Left cardiac atrium (tissue), 4 donors: ENCODE measurements at regions not wholly inside any gene's neighbourhood (a gene's known extent, or its start where the extent isn't known, plus 50 kb on each side); places are given as distances from the start of the nearest gene placed in this dataset.
"Not testable (repeated sequence)": the region's sequence is repeated elsewhere in the genome, so short reads cannot be mapped to it uniquely, and the experiment has no call there.

Experiments
- ATAC-seq, 2 donors: fragments of 200-7000 bp; cut with Tn5 transposase; one replicate each; pipeline ENCODE4 v1.9.1; 2020; ENCODE audit warnings: mild to moderate bottlenecking in 2 of 2, moderate library complexity in 2 of 2
- DNase-seq: peaks from one replicate; pipeline ENCODE4 v3.0.0-alpha.2; 2020
- intact Hi-C, 2 donors: fragments of 100-400 bp; cut with DNase I; formaldehyde crosslinking; loops; one replicate each; pipeline versions ENCODE4 v1.14.1 to v1.15.1; 2022 to 2023
- donor health status: DM: no; HTN: yes; CAD: no.
- donor health status: DM: no; HTN: yes; CAD: no; lungs with severe emphysema.
- donor health status: DM: yes; HTN: yes; CAD: no.
- donor health status: Dilated cardiomyopathy.

GRCh38 chr4:97152149-97152548, 991.1 kb downstream of the STPG2 start:
- intact Hi-C loops, result no loop called here
- no peak for DNase-seq
- peak in 1 of 2 donors; percentile 64 for ATAC-seq

DNA sequence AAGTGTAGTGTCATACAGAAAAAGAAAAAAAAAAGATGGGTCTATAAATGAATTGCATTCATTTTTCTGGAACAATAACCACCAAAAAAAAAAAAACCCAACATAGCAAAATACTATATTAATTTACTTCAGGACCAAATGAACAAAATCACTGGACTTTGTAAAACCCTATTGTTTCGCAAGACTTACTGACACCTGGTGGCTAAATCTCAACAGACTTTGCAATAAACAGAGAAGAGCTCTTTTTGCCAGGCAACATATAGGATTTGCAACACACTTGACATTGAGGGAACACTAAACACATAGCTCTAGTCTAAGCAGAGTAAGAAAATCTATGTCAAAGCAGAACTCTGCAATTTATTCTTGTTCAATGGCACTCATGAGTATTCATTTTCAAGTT, 990.2 kb downstream of the STPG2 start:
- ATAC-seq, result no peak
- intact Hi-C loops, result no loop called here

GRCh38 chr4:97159625-97160024, 983.7 kb downstream of the STPG2 start:
- intact Hi-C loops, result no loop called here
- no peak for ATAC-seq
- DNase-seq, result no peak

More for the DNA sequence above, 990.2 kb downstream of the STPG2 start:
- DNase-seq, result no peak

- DNase-seq, result no peak
- intact Hi-C loops, result no loop called here
These were observed 958.0 kb downstream of the STPG2 start for GRCh38 chr4:97185233-97185632.

DNA sequence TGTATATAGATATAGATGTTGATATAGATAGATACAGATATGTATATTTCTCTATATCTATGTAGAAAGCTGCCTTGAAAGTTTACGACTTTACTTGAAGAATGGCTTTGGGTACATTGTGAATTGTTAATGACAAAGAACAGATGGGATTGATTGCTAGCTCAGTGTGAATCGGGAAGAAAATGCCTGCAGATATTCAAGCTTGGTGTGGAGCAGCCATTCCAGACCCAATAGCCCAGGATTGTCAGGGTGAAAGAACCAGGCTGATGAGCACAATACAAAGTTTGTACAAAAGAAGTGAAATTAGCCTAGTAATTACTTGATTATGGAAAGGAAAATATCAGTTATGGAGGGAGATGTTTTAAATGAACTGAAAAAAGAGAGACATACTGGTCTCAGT, 946.2 kb downstream of the STPG2 start:
- no peak for DNase-seq
- intact Hi-C loops, result no loop called here
- no peak for ATAC-seq

More at GRCh38 chr4:97185233-97185632, 958.0 kb downstream of the STPG2 start:
- ATAC-seq, result no peak

GRCh38 chr4:97208749-97209148, 934.5 kb downstream of the STPG2 start:
- ATAC-seq (no peak), DNase-seq (no peak)
- intact Hi-C loops, result no loop called here

GRCh38 chr4:97215409-97215941, 927.8 kb downstream of the STPG2 start:
- intact Hi-C loops, result no loop called here
- no peak for DNase-seq
- no peak for ATAC-seq

DNA sequence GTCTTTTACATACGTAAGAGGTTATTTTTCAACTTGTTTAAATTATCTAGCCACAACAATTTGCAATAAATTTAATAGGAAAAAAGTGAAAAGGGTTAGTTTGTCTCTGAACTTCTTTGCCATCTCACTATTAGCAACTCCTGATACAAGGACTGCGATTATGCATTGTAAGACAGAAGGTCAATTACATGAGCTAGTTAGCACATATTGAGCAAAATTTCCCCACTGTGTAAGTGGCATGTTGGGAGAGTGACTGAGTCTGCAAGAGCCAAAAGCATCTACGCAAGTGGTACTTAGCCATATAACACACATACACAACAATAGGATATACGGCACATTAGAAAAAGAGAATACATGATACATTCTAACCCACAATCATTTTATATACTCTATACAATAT, 927.2 kb downstream of the STPG2 start:
- DNase-seq (no peak), ATAC-seq (no peak)
- intact Hi-C loops, result no loop called here

DNA sequence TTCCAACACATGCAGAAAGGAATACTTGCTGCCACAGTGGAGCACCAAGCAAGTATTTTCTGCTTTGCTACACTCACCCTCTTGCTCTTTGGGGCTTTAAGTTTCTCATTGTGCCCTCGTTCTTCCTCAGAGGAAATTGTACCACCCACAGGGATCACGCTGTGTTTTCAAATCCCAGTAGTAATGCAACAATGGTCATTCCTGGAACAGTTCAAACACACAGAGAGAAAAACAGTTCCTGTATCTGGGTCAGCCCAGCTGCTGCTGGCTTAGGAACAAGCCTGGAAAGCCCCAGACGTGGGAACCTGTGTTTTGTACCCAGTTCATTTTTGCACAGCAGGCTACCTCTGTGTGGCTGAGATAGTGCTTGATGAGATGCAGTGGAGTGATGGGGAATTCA, 907.8 kb downstream of the STPG2 start:
- intact Hi-C loops, result no loop called here
- DNase-seq, result no peak
- no peak for ATAC-seq

DNA sequence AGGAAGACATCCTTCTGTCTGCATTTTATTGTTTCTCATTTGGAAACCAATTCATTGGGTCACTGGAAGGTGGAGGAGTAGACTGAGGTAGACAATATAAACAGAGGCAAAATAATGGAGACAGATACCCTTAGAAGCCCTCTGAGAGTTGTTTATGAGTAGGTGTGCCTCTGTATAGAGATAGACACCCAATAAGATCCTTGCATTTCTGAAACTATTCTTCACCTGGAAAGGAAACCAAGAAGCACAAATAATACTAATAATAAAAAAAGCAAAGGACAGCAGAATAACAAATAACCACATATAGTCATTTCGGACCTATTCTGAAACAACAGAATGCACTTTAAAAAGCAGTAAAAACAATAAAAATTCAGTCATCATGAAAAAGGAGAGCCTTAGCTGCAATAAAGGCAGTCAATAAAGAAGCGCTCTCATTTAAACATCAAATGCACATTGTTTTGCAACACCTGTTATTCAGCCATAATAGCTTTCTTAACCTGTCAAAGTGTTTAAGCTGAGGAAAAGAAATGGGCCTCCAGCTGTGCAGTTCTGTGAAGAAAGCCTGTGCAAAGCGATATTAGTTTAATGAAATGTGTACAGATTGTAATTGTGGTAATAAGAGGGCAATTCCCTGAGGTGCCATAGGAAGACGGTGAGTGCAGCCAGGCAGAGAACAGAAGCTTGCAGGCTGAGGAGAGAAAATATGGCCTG, 904.2 kb downstream of the STPG2 start:
- no peak for DNase-seq
- intact Hi-C loops, result no loop called here
- no peak for ATAC-seq

DNA sequence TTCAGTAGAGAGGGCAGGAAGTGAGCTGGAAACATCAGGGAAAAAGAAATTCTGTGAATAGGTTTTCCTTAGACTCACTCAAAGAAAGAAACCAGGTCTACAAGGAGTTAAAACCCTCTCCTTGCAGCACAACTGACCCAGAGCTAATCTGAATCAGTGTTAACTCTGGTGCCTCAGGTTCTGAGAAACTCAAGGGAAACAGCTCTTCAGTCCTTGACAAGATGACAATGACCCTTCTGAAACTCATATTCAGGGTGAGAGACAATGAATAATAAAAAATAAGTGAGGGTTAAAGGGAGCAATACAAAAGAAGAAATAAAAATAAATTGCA, 903.6 kb downstream of the STPG2 start:
- no peak for ATAC-seq
- intact Hi-C loops, result no loop called here
- DNase-seq, result no peak

GRCh38 chr4:97252615-97253154, 890.6 kb downstream of the STPG2 start:
- DNase-seq (no peak), ATAC-seq (no peak)
- intact Hi-C loops, result no loop called here

GRCh38 chr4:97262769-97263168, 880.5 kb downstream of the STPG2 start:
- no peak for DNase-seq
- intact Hi-C loops, result no loop called here
- no peak for ATAC-seq

DNA sequence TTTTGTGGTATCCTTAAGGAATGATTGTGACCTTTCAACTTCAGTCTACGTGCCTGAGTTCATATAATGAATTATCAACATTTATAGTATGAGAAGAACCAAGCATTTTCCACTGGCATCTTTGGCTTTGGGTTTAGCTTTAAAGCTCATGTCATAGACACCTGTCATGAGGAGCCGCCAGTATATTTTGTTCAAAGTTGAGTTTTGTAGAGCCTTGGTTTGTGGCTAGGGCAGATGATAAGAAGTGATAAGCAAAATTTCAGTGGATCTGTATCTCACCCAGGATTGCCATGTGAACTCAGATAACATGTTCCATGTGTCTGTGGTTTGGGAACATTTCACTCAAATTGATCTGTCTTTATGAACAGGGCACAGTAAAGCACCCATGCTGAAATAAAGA, 873.2 kb downstream of the STPG2 start:
- no peak for DNase-seq
- no peak for ATAC-seq
- intact Hi-C loops, result no loop called here

DNA sequence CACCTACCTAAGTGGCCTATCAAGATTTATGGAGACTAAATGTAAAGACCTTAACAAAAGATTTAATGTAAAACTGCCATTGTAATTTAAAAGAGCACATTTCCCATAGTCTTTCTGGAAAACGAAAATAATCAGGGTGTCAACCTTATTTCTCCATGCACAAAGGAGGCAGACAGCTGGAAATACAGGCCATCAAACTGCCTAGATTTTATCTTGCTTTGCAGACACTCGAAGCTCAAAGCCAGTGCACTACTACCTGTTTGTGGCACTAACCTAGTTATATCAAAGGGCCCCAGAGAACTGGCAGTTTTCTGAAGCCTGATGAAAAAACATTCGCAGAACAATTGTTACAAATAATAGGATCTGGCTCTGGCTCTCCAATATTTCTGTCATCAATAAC, 863.9 kb downstream of the STPG2 start:
- no peak for ATAC-seq
- intact Hi-C loops, result no loop called here
- no peak for DNase-seq

DNA sequence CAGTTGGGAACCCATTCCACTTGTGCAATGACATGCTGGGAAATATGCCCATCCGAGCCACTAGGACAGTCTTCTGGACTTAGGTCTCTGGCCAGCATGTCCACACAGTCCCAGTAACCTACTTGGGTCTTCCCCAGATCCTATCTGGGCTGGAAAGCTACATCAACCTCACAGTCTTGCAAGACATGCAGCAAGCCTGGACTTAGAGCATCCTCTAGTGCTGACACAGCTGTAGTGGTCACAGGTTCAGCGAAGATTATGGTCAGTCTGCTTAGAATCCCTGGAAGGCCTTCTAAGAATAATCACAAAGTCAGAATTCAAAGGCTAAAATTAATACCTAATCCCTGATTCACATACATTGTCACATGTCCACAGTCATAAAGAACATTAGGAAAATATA, 842.7 kb downstream of the STPG2 start:
- DNase-seq (no peak), ATAC-seq (no peak)
- intact Hi-C loops, result no loop called here

DNA sequence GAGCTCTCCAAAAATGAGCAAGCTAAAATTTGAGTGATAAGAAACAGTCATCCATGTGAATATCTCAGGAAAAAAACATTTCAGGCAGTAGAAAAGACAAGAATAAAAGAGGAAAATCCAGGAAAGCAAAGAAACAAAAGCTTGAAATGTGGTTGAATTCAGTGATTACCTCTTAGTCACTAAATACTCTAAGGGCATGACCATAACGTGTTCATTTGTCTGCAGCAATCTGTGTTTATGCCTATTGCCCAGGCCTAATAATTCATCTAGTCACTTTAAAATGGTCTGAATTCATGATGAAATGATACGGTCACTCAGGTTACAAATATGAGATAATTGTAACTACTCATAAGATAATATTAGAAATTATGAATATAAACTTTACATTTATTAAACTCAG, 837.9 kb downstream of the STPG2 start:
- no peak for DNase-seq
- intact Hi-C loops, result no loop called here
- no peak for ATAC-seq

GRCh38 chr4:97309121-97309520, 834.2 kb downstream of the STPG2 start:
- ATAC-seq (no peak), DNase-seq (no peak)
- intact Hi-C loops, result no loop called here

GRCh38 chr4:97317201-97317600, 826.1 kb downstream of the STPG2 start:
- intact Hi-C loops, result no loop called here
- ATAC-seq, result no peak
- no peak for DNase-seq

- DNase-seq (no peak), ATAC-seq (no peak)
- intact Hi-C loops, result no loop called here
These were observed 825.6 kb downstream of the STPG2 start for GRCh38 chr4:97317671-97318070.

DNA sequence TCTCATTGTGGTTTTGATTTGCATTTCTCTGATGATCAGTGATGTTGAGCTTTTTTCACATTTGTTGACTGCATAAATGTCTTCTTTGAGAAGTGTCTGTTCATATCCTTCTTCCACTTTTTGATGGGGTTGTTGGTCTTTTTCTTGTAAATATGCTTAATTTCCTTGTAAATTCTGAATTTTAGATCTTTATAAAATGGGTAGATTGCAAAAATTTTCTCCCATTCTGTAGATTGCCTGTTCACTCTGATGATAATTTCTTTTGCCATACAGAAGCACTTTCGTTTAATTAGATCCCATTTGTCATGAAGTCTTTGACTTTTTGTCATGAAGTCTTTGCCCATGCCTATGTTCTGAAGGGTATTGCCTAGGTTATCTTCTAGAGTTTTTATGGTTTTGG, 817.5 kb downstream of the STPG2 start:
- ATAC-seq, intact Hi-C loops, DNase-seq: not testable (repeated sequence)
